Uterus (tissue), 2 donors: ENCODE measurements at regions not wholly inside any gene's neighbourhood (a gene's known extent, or its start where the extent isn't known, plus 50 kb on each side); places are given as distances from the start of the nearest gene placed in this dataset.

Experiments
- POLR2A ChIP-seq, 2 donors: fragments of 450-650 bp; IDR thresholded peaks; one replicate each; pipeline ENCODE4 v1.6.1; 2016; ENCODE audit warnings: antibody characterized with exemption in 2 of 2, mild to moderate bottlenecking in 1 of 2, moderate library complexity in 1 of 2
- TF ChIP-seq, protein P1 (sequence below), 4 experiments: fragments of 200-600 bp in 2 of 4; fragments of 450-650 bp in 2 of 4; sonication (generic) in 2 of 4; IDR thresholded peaks; one replicate each; pipeline ENCODE4 v1.5.1; 2016 to 2019; ENCODE audit warnings: antibody characterized with exemption in 4 of 4, mild to moderate bottlenecking in 2 of 4, moderate library complexity in 1 of 4

DNA sequence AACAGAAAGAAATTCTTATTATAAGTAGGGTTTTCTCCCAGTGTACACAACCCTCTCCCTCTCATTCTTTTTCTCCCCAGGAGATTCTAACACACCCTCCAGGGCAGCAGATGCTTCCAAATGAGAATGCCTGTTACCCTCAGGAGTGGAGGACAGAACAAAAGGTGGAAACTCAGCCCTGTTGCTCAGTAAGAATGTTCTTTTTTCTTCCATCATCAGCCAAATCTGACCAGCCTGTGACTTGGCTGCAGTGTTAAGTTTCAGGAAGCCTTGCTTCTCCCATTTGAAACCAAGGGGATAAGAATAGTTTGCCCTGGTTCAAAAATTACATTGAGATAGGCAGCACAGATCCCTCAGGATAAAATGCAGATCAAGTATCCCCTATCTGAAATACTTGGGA is 77.5 kb upstream of the EEPD1 start:
- no peak for TF ChIP-seq POLR2A (IDR thresholded peaks at IDR 0.05)
- TF ChIP-seq, protein P1, sequence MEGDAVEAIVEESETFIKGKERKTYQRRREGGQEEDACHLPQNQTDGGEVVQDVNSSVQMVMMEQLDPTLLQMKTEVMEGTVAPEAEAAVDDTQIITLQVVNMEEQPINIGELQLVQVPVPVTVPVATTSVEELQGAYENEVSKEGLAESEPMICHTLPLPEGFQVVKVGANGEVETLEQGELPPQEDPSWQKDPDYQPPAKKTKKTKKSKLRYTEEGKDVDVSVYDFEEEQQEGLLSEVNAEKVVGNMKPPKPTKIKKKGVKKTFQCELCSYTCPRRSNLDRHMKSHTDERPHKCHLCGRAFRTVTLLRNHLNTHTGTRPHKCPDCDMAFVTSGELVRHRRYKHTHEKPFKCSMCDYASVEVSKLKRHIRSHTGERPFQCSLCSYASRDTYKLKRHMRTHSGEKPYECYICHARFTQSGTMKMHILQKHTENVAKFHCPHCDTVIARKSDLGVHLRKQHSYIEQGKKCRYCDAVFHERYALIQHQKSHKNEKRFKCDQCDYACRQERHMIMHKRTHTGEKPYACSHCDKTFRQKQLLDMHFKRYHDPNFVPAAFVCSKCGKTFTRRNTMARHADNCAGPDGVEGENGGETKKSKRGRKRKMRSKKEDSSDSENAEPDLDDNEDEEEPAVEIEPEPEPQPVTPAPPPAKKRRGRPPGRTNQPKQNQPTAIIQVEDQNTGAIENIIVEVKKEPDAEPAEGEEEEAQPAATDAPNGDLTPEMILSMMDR (IDR thresholded peaks at IDR 0.05): no peak
